ENCODE measurements at regions not wholly inside any gene's neighbourhood (a gene's known extent, or its start where the extent isn't known, plus 50 kb on each side); places are given as distances from the start of the nearest gene placed in this dataset.
"Not testable (repeated sequence)": the region's sequence is repeated elsewhere in the genome, so short reads cannot be mapped to it uniquely, and the experiment has no call there.

- not testable (repeated sequence) for H2BK12ac ChIP-seq (ENCODE audit: low read length in 2 of 2); H3K79me1 ChIP-seq (replicated peaks; ENCODE audit: low read length, poor library complexity, severe bottlenecking); H2BK5ac ChIP-seq (ENCODE audit: low read depth, low read length, poor library complexity, severe bottlenecking); H3K9me3 ChIP-seq (ENCODE audit: control insufficient read depth, low read length); H3K4ac ChIP-seq (ENCODE audit: low read depth in 1 of 2, low read length in 2 of 2); DNase-seq; H3K23ac ChIP-seq (ENCODE audit: low read length in 2 of 2); H2AK5ac ChIP-seq (ENCODE audit: low read length, severe bottlenecking); H3K4me2 ChIP-seq (ENCODE audit: low read length, poor library complexity, severe bottlenecking); H2BK15ac ChIP-seq (ENCODE audit: low read depth, poor library complexity, severe bottlenecking); H4K91ac ChIP-seq (ENCODE audit: low read length); H4K8ac ChIP-seq (ENCODE audit: low read length); H2AFZ ChIP-seq (ENCODE audit: low read depth, low read length); H3K27me3 ChIP-seq (ENCODE audit: control insufficient read depth in 1 of 2, insufficient read depth in 1 of 2, low read length in 2 of 2); H3K14ac ChIP-seq (ENCODE audit: low read length in 2 of 2); H3K27ac ChIP-seq (ENCODE audit: low read length, poor library complexity, severe bottlenecking); H3K9ac ChIP-seq (ENCODE audit: low read length); H3K18ac ChIP-seq (ENCODE audit: low read depth in 1 of 2, low read length in 2 of 2); H3K4me1 ChIP-seq (ENCODE audit: control insufficient read depth, insufficient read depth, low read depth, low read length); H3K36me3 ChIP-seq (ENCODE audit: control insufficient read depth in 1 of 2, insufficient read depth in 2 of 2, low read depth in 1 of 2, low read length in 2 of 2); H2BK120ac ChIP-seq (ENCODE audit: low read depth, low read length); H3K4me3 ChIP-seq (ENCODE audit: insufficient read depth in 1 of 2, low read depth in 1 of 2, low read length in 2 of 2)
- 64% methylated on average over 5 of the region's 12 CpGs for WGBS
Measured at GRCh38 chr2:87093937-87094529, 72.4 kb upstream of the PLGLB1 start.

DNA sequence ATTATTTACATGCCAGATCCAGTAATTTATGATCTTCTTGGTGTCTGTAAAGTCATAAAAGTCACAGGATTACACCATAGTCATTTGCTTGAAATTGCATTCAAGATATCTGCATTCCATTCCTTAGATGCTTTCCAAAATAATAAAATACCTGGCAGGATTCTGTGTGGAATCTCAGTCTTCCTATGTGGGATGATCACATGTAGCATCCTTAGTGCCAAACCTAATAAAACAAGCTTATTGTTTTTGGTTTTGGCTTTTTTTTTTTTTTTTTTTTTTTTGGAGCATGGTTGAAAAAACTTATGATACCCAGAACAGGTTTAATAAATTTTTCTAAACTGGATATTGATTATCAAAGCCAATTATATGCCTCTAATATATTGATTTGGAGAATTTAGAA lies 74.2 kb upstream of the PLGLB1 start:
- H3K36me3 ChIP-seq (ENCODE audit: control insufficient read depth in 1 of 2, insufficient read depth in 2 of 2, low read depth in 1 of 2, low read length in 2 of 2); H2AFZ ChIP-seq (ENCODE audit: low read depth, low read length); H3K27ac ChIP-seq (ENCODE audit: low read length, poor library complexity, severe bottlenecking); H3K27me3 ChIP-seq (ENCODE audit: control insufficient read depth in 1 of 2, insufficient read depth in 1 of 2, low read length in 2 of 2); H4K91ac ChIP-seq (ENCODE audit: low read length); H3K14ac ChIP-seq (ENCODE audit: low read length in 2 of 2); H3K4ac ChIP-seq (ENCODE audit: low read depth in 1 of 2, low read length in 2 of 2); H3K23ac ChIP-seq (ENCODE audit: low read length in 2 of 2); H3K4me2 ChIP-seq (ENCODE audit: low read length, poor library complexity, severe bottlenecking); H3K79me1 ChIP-seq (replicated peaks; ENCODE audit: low read length, poor library complexity, severe bottlenecking); H4K8ac ChIP-seq (ENCODE audit: low read length); DNase-seq; H3K9ac ChIP-seq (ENCODE audit: low read length); H2BK5ac ChIP-seq (ENCODE audit: low read depth, low read length, poor library complexity, severe bottlenecking); H3K9me3 ChIP-seq (ENCODE audit: control insufficient read depth, low read length); H2BK15ac ChIP-seq (ENCODE audit: low read depth, poor library complexity, severe bottlenecking); H3K4me1 ChIP-seq (ENCODE audit: control insufficient read depth, insufficient read depth, low read depth, low read length); H3K18ac ChIP-seq (ENCODE audit: low read depth in 1 of 2, low read length in 2 of 2); H2AK5ac ChIP-seq (ENCODE audit: low read length, severe bottlenecking); H3K4me3 ChIP-seq (ENCODE audit: insufficient read depth in 1 of 2, low read depth in 1 of 2, low read length in 2 of 2); H2BK12ac ChIP-seq (ENCODE audit: low read length in 2 of 2); H2BK120ac ChIP-seq (ENCODE audit: low read depth, low read length): not testable (repeated sequence)

DNA sequence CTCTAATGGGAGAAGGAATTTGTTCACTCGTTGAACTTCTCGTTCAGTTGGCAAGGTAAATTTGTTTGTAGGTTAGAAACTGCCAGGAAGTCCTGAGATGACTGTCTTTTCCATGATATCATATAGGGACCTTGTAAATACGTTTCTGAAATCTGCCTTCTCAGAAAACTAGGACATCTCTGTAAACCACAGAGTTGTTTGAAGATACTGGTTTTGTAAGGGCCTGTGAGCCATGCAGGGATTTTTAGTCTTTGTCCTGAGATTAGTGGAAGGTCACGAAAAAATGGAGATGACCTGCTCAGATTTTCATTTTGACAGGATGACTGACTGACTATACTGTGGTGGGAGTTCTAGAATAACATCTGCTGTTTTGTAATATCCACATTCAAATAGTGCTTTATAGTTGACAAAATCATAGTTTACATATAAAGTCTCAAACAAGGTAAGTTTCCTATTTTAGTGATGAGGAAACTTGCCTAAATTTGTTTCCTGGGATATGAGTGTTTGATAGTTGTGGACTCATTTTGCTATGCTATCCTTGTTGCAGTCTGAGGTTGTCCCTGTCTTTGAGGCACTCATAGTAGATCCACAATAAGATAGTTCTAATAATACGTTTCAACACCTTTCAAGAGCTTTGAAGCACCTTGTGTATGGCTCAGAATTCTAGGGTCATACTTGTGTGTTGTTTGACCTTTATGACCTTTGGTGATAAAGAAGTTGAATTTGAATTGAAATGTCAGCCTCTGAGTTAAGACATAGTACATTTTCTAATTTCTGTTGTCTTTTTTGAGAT lies 107.3 kb upstream of the PLGLB1 start:
- not testable (repeated sequence) for H3K23ac ChIP-seq (ENCODE audit: low read length in 2 of 2); H3K9me3 ChIP-seq (ENCODE audit: control insufficient read depth, low read length)

GRCh38 chr2:87132577-87132976 lies 110.9 kb upstream of the PLGLB1 start:
- no CpG with 5 or more reads among the region's 2 CpGs for WGBS
- H2AK5ac ChIP-seq (ENCODE audit: low read length, severe bottlenecking); H3K4me1 ChIP-seq (ENCODE audit: control insufficient read depth, insufficient read depth, low read depth, low read length); H2BK15ac ChIP-seq (ENCODE audit: low read depth, poor library complexity, severe bottlenecking); H3K9ac ChIP-seq (ENCODE audit: low read length); H2BK120ac ChIP-seq (ENCODE audit: low read depth, low read length); H2BK12ac ChIP-seq (ENCODE audit: low read length in 2 of 2); H3K79me1 ChIP-seq (replicated peaks; ENCODE audit: low read length, poor library complexity, severe bottlenecking); H3K27ac ChIP-seq (ENCODE audit: low read length, poor library complexity, severe bottlenecking); H3K14ac ChIP-seq (ENCODE audit: low read length in 2 of 2); H3K36me3 ChIP-seq (ENCODE audit: control insufficient read depth in 1 of 2, insufficient read depth in 2 of 2, low read depth in 1 of 2, low read length in 2 of 2); DNase-seq; H2AFZ ChIP-seq (ENCODE audit: low read depth, low read length); H3K4me3 ChIP-seq (ENCODE audit: insufficient read depth in 1 of 2, low read depth in 1 of 2, low read length in 2 of 2); H3K23ac ChIP-seq (ENCODE audit: low read length in 2 of 2); H3K18ac ChIP-seq (ENCODE audit: low read depth in 1 of 2, low read length in 2 of 2); H4K91ac ChIP-seq (ENCODE audit: low read length); H3K9me3 ChIP-seq (ENCODE audit: control insufficient read depth, low read length); H3K4ac ChIP-seq (ENCODE audit: low read depth in 1 of 2, low read length in 2 of 2); H3K4me2 ChIP-seq (ENCODE audit: low read length, poor library complexity, severe bottlenecking); H2BK5ac ChIP-seq (ENCODE audit: low read depth, low read length, poor library complexity, severe bottlenecking); H3K27me3 ChIP-seq (ENCODE audit: control insufficient read depth in 1 of 2, insufficient read depth in 1 of 2, low read length in 2 of 2); H4K8ac ChIP-seq (ENCODE audit: low read length): not testable (repeated sequence)

More for the DNA sequence above, 107.3 kb upstream of the PLGLB1 start:
- not testable (repeated sequence) for H3K4me1 ChIP-seq (ENCODE audit: control insufficient read depth, insufficient read depth, low read depth, low read length); H3K27ac ChIP-seq (ENCODE audit: low read length, poor library complexity, severe bottlenecking); H2AFZ ChIP-seq (ENCODE audit: low read depth, low read length); H3K14ac ChIP-seq (ENCODE audit: low read length in 2 of 2); H3K36me3 ChIP-seq (ENCODE audit: control insufficient read depth in 1 of 2, insufficient read depth in 2 of 2, low read depth in 1 of 2, low read length in 2 of 2); H4K91ac ChIP-seq (ENCODE audit: low read length); H2BK120ac ChIP-seq (ENCODE audit: low read depth, low read length); H4K8ac ChIP-seq (ENCODE audit: low read length); H3K18ac ChIP-seq (ENCODE audit: low read depth in 1 of 2, low read length in 2 of 2); H2BK15ac ChIP-seq (ENCODE audit: low read depth, poor library complexity, severe bottlenecking); H3K9ac ChIP-seq (ENCODE audit: low read length); H3K4me2 ChIP-seq (ENCODE audit: low read length, poor library complexity, severe bottlenecking); H2BK5ac ChIP-seq (ENCODE audit: low read depth, low read length, poor library complexity, severe bottlenecking); H3K27me3 ChIP-seq (ENCODE audit: control insufficient read depth in 1 of 2, insufficient read depth in 1 of 2, low read length in 2 of 2); H2AK5ac ChIP-seq (ENCODE audit: low read length, severe bottlenecking); DNase-seq; H3K79me1 ChIP-seq (replicated peaks; ENCODE audit: low read length, poor library complexity, severe bottlenecking); H3K4ac ChIP-seq (ENCODE audit: low read depth in 1 of 2, low read length in 2 of 2); H2BK12ac ChIP-seq (ENCODE audit: low read length in 2 of 2); H3K4me3 ChIP-seq (ENCODE audit: insufficient read depth in 1 of 2, low read depth in 1 of 2, low read length in 2 of 2)
- WGBS, result no CpG with 5 or more reads among the region's 5 CpGs

Data from mesenchymal stem cell (in vitro differentiated cells and primary cell).